MM.1S (cell line): ENCODE measurements at regions not wholly inside any gene's neighbourhood (a gene's known extent, or its start where the extent isn't known, plus 50 kb on each side); places are given as distances from the start of the nearest gene placed in this dataset.

Experiments
- DNase-seq: peaks from one replicate; pipeline ENCODE4 v3.0.0-alpha.2; 2015
- H2AFZ ChIP-seq: fragments of 300-600 bp; sonication (generic); 2 replicates; pipeline ENCODE4 v1.6.0; 2016; ENCODE audit warnings: antibody characterized with exemption, low read length
- H3F3A ChIP-seq: fragments of 300-600 bp; sonication (generic); 2 replicates; pipeline ENCODE4 v1.6.1; 2016; ENCODE audit warnings: mild to moderate bottlenecking, antibody characterized with exemption, low read length, moderate library complexity, mixed read lengths; ENCODE audit not compliant: insufficient read depth
- H3K27ac ChIP-seq: fragments of 300-600 bp; sonication (generic); 2 replicates; pipeline ENCODE4 v1.5.1; 2016; ENCODE audit warnings: mild to moderate bottlenecking, low read length
- H3K27me3 ChIP-seq: fragments of 300-600 bp; sonication (generic); replicated peaks from 2 replicates; pipeline ENCODE4 v1.6.0; 2016; ENCODE audit warnings: low read length; ENCODE audit not compliant: insufficient read depth
- H3K36me3 ChIP-seq: fragments of 300-600 bp; sonication (generic); replicated peaks from 2 replicates; pipeline ENCODE4 v1.6.1; 2016; ENCODE audit warnings: mild to moderate bottlenecking, low read length, mixed read lengths; ENCODE audit not compliant: insufficient read depth
- H3K4me1 ChIP-seq: fragments of 300-600 bp; sonication (generic); 2 replicates; pipeline ENCODE4 v1.6.1; 2016; ENCODE audit warnings: low read length, mixed read lengths
- H3K4me2 ChIP-seq: fragments of 300-600 bp; sonication (generic); 2 replicates; pipeline ENCODE4 v1.6.0; 2016; ENCODE audit warnings: low read depth, low read length
- H3K4me3 ChIP-seq: fragments of 300-600 bp; sonication (generic); 2 replicates; pipeline ENCODE4 v1.5.1; 2016; ENCODE audit warnings: low read length, mixed read lengths
- H3K79me2 ChIP-seq: fragments of 300-600 bp; sonication (generic); 2 replicates; pipeline ENCODE4 v1.6.1; 2016; ENCODE audit warnings: mixed run types, low read length, mixed read lengths
- H3K9ac ChIP-seq: fragments of 300-600 bp; sonication (generic); 2 replicates; pipeline ENCODE4 v1.6.1; 2016; ENCODE audit warnings: low read length, mixed read lengths
- H3K9me2 ChIP-seq: fragments of 300-600 bp; sonication (generic); replicated peaks from 2 replicates; pipeline ENCODE4 v1.6.1; 2016; ENCODE audit warnings: mild to moderate bottlenecking, low read length, mixed read lengths; ENCODE audit not compliant: insufficient read depth
- H3K9me3 ChIP-seq: fragments of 300-600 bp; sonication (generic); replicated peaks from 2 replicates; pipeline ENCODE4 v1.6.1; 2016; ENCODE audit warnings: mild to moderate bottlenecking, low read length, mixed read lengths; ENCODE audit not compliant: insufficient read depth
- H4K20me1 ChIP-seq: fragments of 300-600 bp; sonication (generic); 2 replicates; pipeline ENCODE4 v1.6.1; 2016; ENCODE audit warnings: mild to moderate bottlenecking, low read length, moderate library complexity, mixed read lengths; ENCODE audit not compliant: insufficient read depth
- EZH2 ChIP-seq: fragments of 300-600 bp; sonication (generic); optimal IDR thresholded peaks from 2 replicates; pipeline ENCODE3; 2017; ENCODE audit warnings: low read depth, mild to moderate bottlenecking, antibody characterized with exemption, low read length, mixed read lengths
- EZH2phosphoT487 ChIP-seq: fragments of 300-600 bp; sonication (generic); IDR thresholded peaks from 2 replicates; pipeline ENCODE4 v1.6.1; 2018; ENCODE audit warnings: antibody characterized with exemption, low read length
- TF ChIP-seq, protein P1 (sequence below): fragments of 300-600 bp; sonication (generic); IDR thresholded peaks from 2 replicates; pipeline ENCODE4 v1.5.1; 2016; ENCODE audit warnings: antibody characterized with exemption, low read length, mixed read lengths

DNA sequence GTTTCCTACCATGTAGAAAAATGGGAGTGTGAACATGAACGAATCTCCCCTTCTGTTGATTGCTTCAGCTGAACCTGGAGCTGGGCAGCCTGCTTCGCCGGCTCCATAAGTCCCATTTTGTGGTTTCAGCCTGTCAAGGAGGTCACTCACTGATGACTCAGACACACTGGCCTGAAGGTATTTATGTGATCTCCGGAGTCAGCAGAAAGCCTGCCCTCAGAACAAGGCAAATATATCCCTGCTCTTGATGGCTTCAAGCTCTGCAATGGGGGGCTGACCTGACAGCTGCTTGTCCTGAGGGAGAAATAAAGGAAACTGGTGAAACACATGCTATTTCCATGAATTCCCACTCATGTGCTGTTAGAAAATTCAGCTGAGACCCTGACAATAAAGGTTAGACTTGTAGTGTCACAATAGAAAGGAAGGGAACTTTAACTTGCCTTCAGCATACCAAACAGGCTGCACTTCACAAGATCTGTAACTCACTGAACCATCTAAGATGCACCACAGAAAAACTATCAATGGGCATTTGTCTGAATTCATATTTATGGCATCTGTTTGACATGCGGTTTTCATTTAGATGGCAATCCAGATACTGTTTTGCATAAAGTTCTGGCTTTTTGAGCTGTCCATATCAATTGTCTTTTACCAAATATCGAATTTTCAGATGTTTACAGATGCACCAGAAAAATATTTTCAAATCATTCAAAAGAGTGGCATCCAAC, 282.0 kb upstream of the VEPH1 start:
- Histone ChIP-seq H3K79me2 (no peaks in the 10 kb centered on the region), H3F3A (no peaks in the 10 kb centered on the region), H3K9me3 (no peaks in the 10 kb centered on the region), H3K9me2 (no peaks in the 10 kb centered on the region), H3K27ac (no peak overlapping the region), H2AFZ (no peak overlapping the region), H4K20me1 (no peaks in the 10 kb centered on the region), H3K36me3 (no peaks in the 10 kb centered on the region), H3K27me3 (no peaks in the 10 kb centered on the region), H3K4me3 (no peak overlapping the region), H3K9ac (no peak overlapping the region), H3K4me1 (no peaks in the 10 kb centered on the region), H3K4me2 (0 out of 2 replicates have a peak overlapping the region, but pooled peaks have one; percentile 0)
- peak; percentile 31 for DNase-seq
- TF ChIP-seq, protein P1, sequence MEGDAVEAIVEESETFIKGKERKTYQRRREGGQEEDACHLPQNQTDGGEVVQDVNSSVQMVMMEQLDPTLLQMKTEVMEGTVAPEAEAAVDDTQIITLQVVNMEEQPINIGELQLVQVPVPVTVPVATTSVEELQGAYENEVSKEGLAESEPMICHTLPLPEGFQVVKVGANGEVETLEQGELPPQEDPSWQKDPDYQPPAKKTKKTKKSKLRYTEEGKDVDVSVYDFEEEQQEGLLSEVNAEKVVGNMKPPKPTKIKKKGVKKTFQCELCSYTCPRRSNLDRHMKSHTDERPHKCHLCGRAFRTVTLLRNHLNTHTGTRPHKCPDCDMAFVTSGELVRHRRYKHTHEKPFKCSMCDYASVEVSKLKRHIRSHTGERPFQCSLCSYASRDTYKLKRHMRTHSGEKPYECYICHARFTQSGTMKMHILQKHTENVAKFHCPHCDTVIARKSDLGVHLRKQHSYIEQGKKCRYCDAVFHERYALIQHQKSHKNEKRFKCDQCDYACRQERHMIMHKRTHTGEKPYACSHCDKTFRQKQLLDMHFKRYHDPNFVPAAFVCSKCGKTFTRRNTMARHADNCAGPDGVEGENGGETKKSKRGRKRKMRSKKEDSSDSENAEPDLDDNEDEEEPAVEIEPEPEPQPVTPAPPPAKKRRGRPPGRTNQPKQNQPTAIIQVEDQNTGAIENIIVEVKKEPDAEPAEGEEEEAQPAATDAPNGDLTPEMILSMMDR, result no peak
- TF ChIP-seq EZH2phosphoT487 (no peak), EZH2 (no peak)

DNA sequence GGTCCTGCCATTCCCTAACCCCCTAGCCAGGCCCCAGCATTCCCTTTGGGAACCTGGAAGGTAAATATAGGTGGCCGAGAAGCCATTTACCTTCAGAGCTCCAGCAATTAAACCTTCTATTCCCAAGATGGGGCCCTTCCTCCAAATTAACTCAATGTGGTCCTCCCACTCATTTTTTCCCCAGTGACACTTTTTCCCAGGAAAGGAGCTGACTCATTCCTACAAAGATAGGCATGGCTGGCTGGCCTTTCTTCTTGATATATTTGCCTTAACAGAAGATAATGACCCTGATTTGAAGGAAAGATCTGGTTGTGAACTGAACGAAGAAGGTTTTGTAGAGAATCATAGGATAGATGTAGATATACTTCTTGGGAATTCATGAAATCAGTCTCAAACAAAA, 279.0 kb upstream of the VEPH1 start:
- Histone ChIP-seq H3K4me1 (no peaks in the 10 kb centered on the region), H3K9me2 (no peaks in the 10 kb centered on the region), H3K4me2 (no peak overlapping the region), H2AFZ (no peak overlapping the region), H3K27me3 (no peaks in the 10 kb centered on the region), H4K20me1 (no peaks in the 10 kb centered on the region), H3K27ac (no peak overlapping the region), H3K9ac (no peak overlapping the region), H3K9me3 (no peaks in the 10 kb centered on the region), H3K4me3 (no peak overlapping the region), H3K79me2 (no peaks in the 10 kb centered on the region), H3K36me3 (no peaks in the 10 kb centered on the region), H3F3A (no peaks in the 10 kb centered on the region)
- TF ChIP-seq, protein P1, result no peak
- TF ChIP-seq EZH2phosphoT487, result no peak
- TF ChIP-seq EZH2, result no peak
- DNase-seq, result no peak

DNA sequence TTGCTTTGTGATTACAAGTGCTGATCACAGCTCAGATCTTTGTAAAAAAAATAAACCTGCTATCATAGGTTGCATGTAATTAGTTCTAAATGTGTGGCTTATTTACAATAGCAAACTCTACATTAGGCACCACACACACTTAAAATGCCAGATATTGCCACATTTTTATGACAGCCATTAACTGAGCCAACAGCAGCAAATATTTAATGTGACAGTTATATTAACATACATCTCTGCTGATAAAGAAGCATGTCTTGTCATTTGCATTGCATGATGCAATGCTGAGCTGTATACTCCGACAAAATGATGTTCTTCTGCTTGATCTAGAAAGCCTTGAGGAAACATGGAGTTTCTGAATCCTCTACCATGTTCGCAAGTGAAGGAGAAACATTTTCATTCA, 273.6 kb upstream of the VEPH1 start:
- Histone ChIP-seq H3K27ac (no peak overlapping the region), H3K9ac (no peak overlapping the region), H3K27me3 (no peaks in the 10 kb centered on the region), H3K4me1 (no peaks in the 10 kb centered on the region), H3K36me3 (no peaks in the 10 kb centered on the region), H3K4me3 (no peak overlapping the region), H3K9me2 (no peaks in the 10 kb centered on the region), H2AFZ (no peak overlapping the region), H3K79me2 (no peaks in the 10 kb centered on the region), H3K9me3 (no peaks in the 10 kb centered on the region), H3F3A (no peaks in the 10 kb centered on the region), H4K20me1 (no peaks in the 10 kb centered on the region), H3K4me2 (no peak overlapping the region)
- TF ChIP-seq, protein P1, result no peak
- no peak for TF ChIP-seq EZH2
- no peak for TF ChIP-seq EZH2phosphoT487
- no peak for DNase-seq
